HEK293 (cell line): ENCODE measurements at regions not wholly inside any gene's neighbourhood (a gene's known extent, or its start where the extent isn't known, plus 50 kb on each side); places are given as distances from the start of the nearest gene placed in this dataset.

Source experiments
- CTCF ChIA-PET: fragments of 350-600 bp; formaldehyde crosslinking; extraction: SDS; loops from one replicate; lab custom pipeline; 2021; ENCODE audit warnings: antibody characterized with exemption; lab: Yijun Ruan, JAX
- POLR2A ChIA-PET: fragments of 300-600 bp; formaldehyde crosslinking; extraction: SDS; loops from one replicate; lab custom pipeline; 2020; ENCODE audit warnings: antibody characterized with exemption, inconsistent platforms; lab: Yijun Ruan, JAX
- H3K27ac ChIP-seq: fragments of 200-500 bp; sonication (Bioruptor generic); 2 replicates; pipeline ENCODE4 v1.5.1; 2014; ENCODE audit warnings: low read depth, low read length, control low read depth, inconsistent platforms; ENCODE audit errors: extremely low read depth
- H3K36me3 ChIP-seq, 2 experiments: fragments of 200-500 bp in 1 of 2; sonication (Bioruptor generic) in 1 of 2; 1 replicate in 1 of 2; 2 replicates in 1 of 2; pipeline ENCODE4 v1.5.1; 2014 to 2017; ENCODE audit warnings: inconsistent platforms in 2 of 2, low read length in 2 of 2; ENCODE audit not compliant: control insufficient read depth in 2 of 2, insufficient read depth in 1 of 2
- H3K4me1 ChIP-seq: fragments of 200-500 bp; sonication (Bioruptor generic); 2 replicates; pipeline ENCODE4 v1.5.1; 2014; ENCODE audit warnings: mild to moderate bottlenecking, low read length, inconsistent platforms; ENCODE audit not compliant: control insufficient read depth, insufficient read depth
- H3K4me3 ChIP-seq: 2 replicates; pipeline ENCODE4 v1.5.1; 2011; ENCODE audit warnings: low read depth, mild to moderate bottlenecking, control low read depth, low read length, moderate library complexity
- H3K9me3 ChIP-seq: fragments of 200-500 bp; sonication (Bioruptor generic); 2 replicates; pipeline ENCODE4 v1.5.1; 2014; ENCODE audit warnings: low read depth, low read length, inconsistent platforms; ENCODE audit not compliant: control insufficient read depth, insufficient read depth
- PRDM10 ChIP-seq: fragments of 450-650 bp; formaldehyde crosslinking; IDR thresholded peaks from 2 replicates; pipeline ENCODE4 v1.5.1; 2016; ENCODE audit warnings: missing biosample characterization, missing genetic modification characterization
- PRDM2 ChIP-seq: fragments of 450-650 bp; formaldehyde crosslinking; IDR thresholded peaks from 2 replicates; pipeline ENCODE4 v1.5.1; 2016; ENCODE audit warnings: missing biosample characterization, missing genetic modification characterization, borderline replicate concordance
- TRIM28 ChIP-seq: IDR thresholded peaks from 2 replicates; pipeline ENCODE4 v1.6.1; 2011; ENCODE audit warnings: low read length, control low read depth, borderline replicate concordance
- ZBTB20 ChIP-seq: fragments of 450-650 bp; formaldehyde crosslinking; IDR thresholded peaks from 2 replicates; pipeline ENCODE4 v1.5.1; 2016; ENCODE audit warnings: missing biosample characterization, missing genetic modification characterization
- ZNF248 ChIP-seq: fragments of 450-650 bp; formaldehyde crosslinking; IDR thresholded peaks from 2 replicates; pipeline ENCODE4 v1.5.1; 2017; ENCODE audit warnings: missing biosample characterization, missing genetic modification characterization
- ZNF302 ChIP-seq: fragments of 450-650 bp; formaldehyde crosslinking; IDR thresholded peaks from 2 replicates; pipeline ENCODE4 v1.5.1; 2016; ENCODE audit warnings: missing biosample characterization, missing genetic modification characterization, low read depth
- ZNF366 ChIP-seq: fragments of 450-650 bp; formaldehyde crosslinking; conservative IDR thresholded peaks from 2 replicates; pipeline ENCODE4 v1.5.1; 2016; ENCODE audit warnings: missing biosample characterization, missing genetic modification characterization
- ZNF433 ChIP-seq: fragments of 450-650 bp; formaldehyde crosslinking; IDR thresholded peaks from 2 replicates; pipeline ENCODE4 v1.5.1; 2016; ENCODE audit warnings: missing biosample characterization, missing genetic modification characterization, low read depth
- ZNF555 ChIP-seq: fragments of 450-650 bp; formaldehyde crosslinking; conservative IDR thresholded peaks from 2 replicates; pipeline ENCODE4 v1.5.1; 2017; ENCODE audit warnings: missing biosample characterization, mild to moderate bottlenecking, missing genetic modification characterization, inconsistent platforms
- ZNF560 ChIP-seq: fragments of 450-650 bp; formaldehyde crosslinking; IDR thresholded peaks from 2 replicates; pipeline ENCODE4 v1.5.1; 2017; ENCODE audit warnings: missing biosample characterization, missing genetic modification characterization, borderline replicate concordance
- ZNF660 ChIP-seq: fragments of 450-650 bp; IDR thresholded peaks from 2 replicates; pipeline ENCODE4 v1.5.1; 2018; ENCODE audit warnings: missing biosample characterization, mild to moderate bottlenecking, missing genetic modification characterization
- ZNF791 ChIP-seq: fragments of 450-650 bp; formaldehyde crosslinking; IDR thresholded peaks from 2 replicates; pipeline ENCODE4 v1.5.1; 2016; ENCODE audit warnings: missing biosample characterization, missing genetic modification characterization
- ZNF792 ChIP-seq: fragments of 450-650 bp; formaldehyde crosslinking; IDR thresholded peaks from 2 replicates; pipeline ENCODE4 v1.5.1; 2016; ENCODE audit warnings: missing biosample characterization, missing genetic modification characterization

- H3K4me3 ChIP-seq = no peak overlapping the region
These were observed 83.2 kb downstream of the MANEA start for GRCh38 chr6:95660544-95660943.

More at GRCh38 chr6:95660544-95660943, 83.2 kb downstream of the MANEA start:
- no peaks in the 10 kb centered on the region for H3K9me3 ChIP-seq
- H3K27ac ChIP-seq = no peak overlapping the region
- ChIA-PET POLR2A (no interaction called here), CTCF (no interaction called here)
- H3K4me1 ChIP-seq = no peaks in the 10 kb centered on the region
- TF ChIP-seq ZNF248 (tag by site-specific recombination) (no peak), ZNF555 (no peak), ZNF433 (tag by site-specific recombination) (no peak), ZNF302 (tag by site-specific recombination) (no peak), ZNF560 (no peak), ZNF660 (tag by site-specific recombination) (no peak), PRDM2 (tag by site-specific recombination) (no peak), ZNF366 (tag by site-specific recombination) (no peak), TRIM28 (no peak), ZNF792 (tag by site-specific recombination) (no peak), ZNF791 (tag by site-specific recombination) (no peak), ZBTB20 (no peak), PRDM10 (tag by site-specific recombination) (no peak)
- no peaks in the 10 kb centered on the region for H3K36me3 ChIP-seq
